H9 (cell line): ENCODE measurements at regions not wholly inside any gene's neighbourhood (a gene's known extent, or its start where the extent isn't known, plus 50 kb on each side); places are given as distances from the start of the nearest gene placed in this dataset.

ENCODE experiments used
- DNase-seq: peaks from one replicate; pipeline ENCODE4 v3.0.0-alpha.2; 2017
- H2AFZ ChIP-seq: one replicate; pipeline ENCODE4 v1.6.1; 2013; ENCODE audit warnings: mild to moderate bottlenecking, low read length, control low read depth, moderate library complexity
- H2AK5ac ChIP-seq: 2 replicates; pipeline ENCODE4 v1.6.1; 2013; ENCODE audit warnings: low read length, control low read depth, mixed read lengths; ENCODE audit not compliant: insufficient read length
- H2BK120ac ChIP-seq: one replicate; pipeline ENCODE4 v1.6.1; 2013; ENCODE audit warnings: low read depth, mild to moderate bottlenecking, low read length, control low read depth, inconsistent platforms; ENCODE audit not compliant: poor library complexity, severe bottlenecking
- H2BK12ac ChIP-seq: 2 replicates; pipeline ENCODE4 v1.6.1; 2013; ENCODE audit warnings: low read length, control low read depth, mixed read lengths, low read depth; ENCODE audit not compliant: insufficient read length
- H2BK15ac ChIP-seq: 2 replicates; pipeline ENCODE4 v1.6.1; 2013; ENCODE audit warnings: low read depth, low read length, control low read depth
- H2BK20ac ChIP-seq: one replicate; pipeline ENCODE4 v1.6.1; 2013; ENCODE audit warnings: low read depth, mild to moderate bottlenecking, low read length, control low read depth, inconsistent platforms; ENCODE audit not compliant: poor library complexity, severe bottlenecking
- H2BK5ac ChIP-seq: 2 replicates; pipeline ENCODE4 v1.6.1; 2013; ENCODE audit warnings: low read length, control low read depth, mixed read lengths; ENCODE audit not compliant: insufficient read length
- H3K14ac ChIP-seq: 2 replicates; pipeline ENCODE4 v1.6.1; 2013; ENCODE audit warnings: low read length, control low read depth; ENCODE audit not compliant: insufficient read depth
- H3K18ac ChIP-seq: 2 replicates; pipeline ENCODE4 v1.6.1; 2013; ENCODE audit warnings: low read depth, mild to moderate bottlenecking, mixed read lengths, low read length, control low read depth; ENCODE audit not compliant: insufficient read length
- H3K23ac ChIP-seq: 2 replicates; pipeline ENCODE4 v1.6.1; 2013; ENCODE audit warnings: low read length, control low read depth, mixed read lengths, low read depth; ENCODE audit not compliant: insufficient read length
- H3K23me2 ChIP-seq: 2 replicates; pipeline ENCODE4 v1.6.1; 2013; ENCODE audit warnings: low read depth, mild to moderate bottlenecking, mixed read lengths, low read length, control low read depth; ENCODE audit not compliant: insufficient read length, poor library complexity, severe bottlenecking
- H3K27ac ChIP-seq: 2 replicates; pipeline ENCODE4 v1.5.1; 2013; ENCODE audit warnings: low read length, control low read depth, mixed read lengths, low read depth; ENCODE audit not compliant: insufficient read length
- H3K27me3 ChIP-seq: 2 replicates; pipeline ENCODE4 v1.6.1; 2013; ENCODE audit warnings: low read length, control low read depth, inconsistent platforms; ENCODE audit not compliant: insufficient read depth
- H3K4ac ChIP-seq: 2 replicates; pipeline ENCODE4 v1.6.1; 2013; ENCODE audit warnings: low read depth, mild to moderate bottlenecking, control low read depth, inconsistent platforms, low read length, moderate library complexity
- H3K4me1 ChIP-seq: 2 replicates; pipeline ENCODE4 v1.6.1; 2013; ENCODE audit warnings: low read length, control low read depth, inconsistent platforms; ENCODE audit not compliant: insufficient read depth
- H3K4me2 ChIP-seq: 2 replicates; pipeline ENCODE4 v1.6.1; 2013; ENCODE audit warnings: low read length, control low read depth, mixed read lengths; ENCODE audit not compliant: insufficient read length, insufficient read depth
- H3K56ac ChIP-seq: 2 replicates; pipeline ENCODE4 v1.6.1; 2013; ENCODE audit warnings: low read depth, mild to moderate bottlenecking, mixed read lengths, low read length, control low read depth; ENCODE audit not compliant: insufficient read length
- H3K79me1 ChIP-seq: 2 replicates; pipeline ENCODE4 v1.6.1; 2013; ENCODE audit warnings: low read depth, mild to moderate bottlenecking, moderate library complexity, low read length, control low read depth, inconsistent platforms; ENCODE audit not compliant: insufficient read depth, poor library complexity, severe bottlenecking
- H3K79me2 ChIP-seq: 2 replicates; pipeline ENCODE4 v1.6.1; 2013; ENCODE audit warnings: low read length, control low read depth, inconsistent platforms; ENCODE audit not compliant: insufficient read depth
- H3K9ac ChIP-seq: 2 replicates; pipeline ENCODE4 v1.6.1; 2013; ENCODE audit warnings: low read length, control low read depth, mixed read lengths; ENCODE audit not compliant: insufficient read length; ENCODE audit errors: extremely low read depth
- H3K9me3 ChIP-seq: one replicate; pipeline ENCODE4 v1.6.1; 2013; ENCODE audit warnings: low read depth, low read length, inconsistent platforms; ENCODE audit not compliant: control insufficient read depth
- H3T11ph ChIP-seq: one replicate; pipeline ENCODE4 v1.6.1; 2013; ENCODE audit warnings: mild to moderate bottlenecking, low read length, control low read depth, inconsistent platforms
- H4K20me1 ChIP-seq: one replicate; pipeline ENCODE4 v1.6.1; 2013; ENCODE audit not compliant: control insufficient read depth, insufficient read length, insufficient read depth
- H4K5ac ChIP-seq: 2 replicates; pipeline ENCODE4 v1.6.1; 2013; ENCODE audit warnings: low read depth, mild to moderate bottlenecking, mixed read lengths, low read length, control low read depth; ENCODE audit not compliant: insufficient read length
- H4K8ac ChIP-seq: replicated peaks from 2 replicates; pipeline ENCODE4 v1.6.1; 2013; ENCODE audit warnings: low read length, control low read depth, mixed read lengths, low read depth; ENCODE audit not compliant: insufficient read length
- H4K91ac ChIP-seq: 2 replicates; pipeline ENCODE4 v1.6.1; 2013; ENCODE audit warnings: low read depth, mild to moderate bottlenecking, moderate library complexity, mixed read lengths, low read length, control low read depth; ENCODE audit not compliant: insufficient read length
- H3K27ac Mint-ChIP-seq, 3 experiments: 2 replicates in 2 of 3; 3 replicates in 1 of 3; pipeline ENCODE4 v1.8.0; 2020 to 2021; ENCODE audit warnings: mixed read lengths in 3 of 3, mild to moderate bottlenecking in 1 of 3, moderate library complexity in 1 of 3
- H3K27me3 Mint-ChIP-seq: 2 replicates; pipeline ENCODE4 v1.8.0; 2021; ENCODE audit warnings: low read depth, mild to moderate bottlenecking, moderate library complexity, mixed read lengths
- H3K36me3 Mint-ChIP-seq, 3 experiments: 2 replicates in 2 of 3; 3 replicates in 1 of 3; pipeline ENCODE4 v1.8.0; 2020 to 2021; ENCODE audit warnings: low read depth in 3 of 3, mixed read lengths in 3 of 3; ENCODE audit not compliant: insufficient read depth in 1 of 3
- H3K4me1 Mint-ChIP-seq, 2 experiments: 2 replicates each; pipeline ENCODE4 v1.8.0; 2020; ENCODE audit warnings: mixed read lengths in 2 of 2
- H3K4me3 Mint-ChIP-seq, 2 experiments: 2 replicates in 1 of 2; 3 replicates in 1 of 2; pipeline ENCODE4 v1.8.0; 2020 to 2021; ENCODE audit warnings: mild to moderate bottlenecking in 2 of 2, mixed read lengths in 2 of 2, moderate library complexity in 1 of 2
- H3K9me3 Mint-ChIP-seq, 2 experiments: 2 replicates in 1 of 2; 3 replicates in 1 of 2; pipeline ENCODE4 v1.8.0; 2020; ENCODE audit warnings: mild to moderate bottlenecking in 2 of 2, mixed read lengths in 2 of 2, moderate library complexity in 1 of 2
- CTCF ChIP-seq: fragments of 200-600 bp; sonication (generic); conservative IDR thresholded peaks from 3 replicates; pipeline ENCODE4 v1.8.0; 2021; ENCODE audit warnings: antibody characterized with exemption, mild to moderate bottlenecking
- WGBS: extraction: QIAGEN DNeasy Blood & Tissue Kit; methylation state at CpG from one replicate; pipeline ENCODE4 v1.1.7; 2013; ENCODE audit warnings: missing lambda C conversion rate, low lambda C conversion rate, mixed read lengths; ENCODE audit not compliant: insufficient read length; ENCODE audit errors: extremely low coverage; 5-methylcytosine and 5-hydroxymethylcytosine counted together

- no peaks in the 10 kb centered on the region for H3K23me2 ChIP-seq
- H3K4me1 ChIP-seq, result no peaks in the 10 kb centered on the region
- no peak overlapping the region for H3K4me3 Mint-ChIP-seq
- H4K20me1 ChIP-seq, result no peaks in the 10 kb centered on the region
- H3K79me2 ChIP-seq, result no peaks in the 10 kb centered on the region
- no peak overlapping the region for H2BK120ac ChIP-seq
- no peaks in the 10 kb centered on the region for H3K9me3 Mint-ChIP-seq
- no peaks in the 10 kb centered on the region for H3K27me3 Mint-ChIP-seq
- H3K27ac Mint-ChIP-seq, result no peak overlapping the region; a peak in 1 of 7 replicates
- H3K4me2 ChIP-seq, result no peak overlapping the region
- H3K79me1 ChIP-seq, result no peaks in the 10 kb centered on the region
- H4K91ac ChIP-seq, result no peak overlapping the region
- H2AK5ac ChIP-seq, result no peak overlapping the region
- H3K27ac ChIP-seq, result no peak overlapping the region
- H2BK5ac ChIP-seq, result no peak overlapping the region
- no peak overlapping the region for H3K56ac ChIP-seq
- WGBS, result no CpG with 5 or more reads among the region's 14 CpGs
- H2AFZ ChIP-seq, result no peak overlapping the region
- no peaks in the 10 kb centered on the region for H3K4me1 Mint-ChIP-seq
- H3K9ac ChIP-seq, result no peak overlapping the region
- H4K5ac ChIP-seq, result no peak overlapping the region
- TF ChIP-seq CTCF, result no peak
- no peak overlapping the region for H2BK20ac ChIP-seq
- H3K4ac ChIP-seq, result no peak overlapping the region
- no peaks in the 10 kb centered on the region for H3K27me3 ChIP-seq
- no peaks in the 10 kb centered on the region for H3K9me3 ChIP-seq
- no peak overlapping the region for H3K23ac ChIP-seq
- no peak overlapping the region for H2BK12ac ChIP-seq
- H3T11ph ChIP-seq, result no peak overlapping the region
- no peak for DNase-seq
- H3K18ac ChIP-seq, result no peak overlapping the region
- no peak overlapping the region for H4K8ac ChIP-seq
- no peak overlapping the region for H2BK15ac ChIP-seq
- H3K14ac ChIP-seq, result no peak overlapping the region; the same call in 1 of the 2 replicates
- H3K36me3 Mint-ChIP-seq, result no peaks in the 10 kb centered on the region
Observed at GRCh38 chr3:124333931-124334640, 342.2 kb upstream of the ROPN1 start.
